GM19035 (cell line): ENCODE measurements at regions not wholly inside any gene's neighbourhood (a gene's known extent, or its start where the extent isn't known, plus 50 kb on each side); places are given as distances from the start of the nearest gene placed in this dataset.

Experiments
- ATAC-seq: cut with Tn5 transposase; IDR thresholded peaks from one replicate; pipeline ENCODE4 v1.9.1; 2021; ENCODE audit not compliant: unreplicated experiment

GRCh38 chr21:41671859-41672542 lies 94.9 kb downstream of the RIPK4 start:
- no peak for ATAC-seq

GRCh38 chr21:41671212-41671762 lies 95.6 kb downstream of the RIPK4 start:
- ATAC-seq = no peak

DNA sequence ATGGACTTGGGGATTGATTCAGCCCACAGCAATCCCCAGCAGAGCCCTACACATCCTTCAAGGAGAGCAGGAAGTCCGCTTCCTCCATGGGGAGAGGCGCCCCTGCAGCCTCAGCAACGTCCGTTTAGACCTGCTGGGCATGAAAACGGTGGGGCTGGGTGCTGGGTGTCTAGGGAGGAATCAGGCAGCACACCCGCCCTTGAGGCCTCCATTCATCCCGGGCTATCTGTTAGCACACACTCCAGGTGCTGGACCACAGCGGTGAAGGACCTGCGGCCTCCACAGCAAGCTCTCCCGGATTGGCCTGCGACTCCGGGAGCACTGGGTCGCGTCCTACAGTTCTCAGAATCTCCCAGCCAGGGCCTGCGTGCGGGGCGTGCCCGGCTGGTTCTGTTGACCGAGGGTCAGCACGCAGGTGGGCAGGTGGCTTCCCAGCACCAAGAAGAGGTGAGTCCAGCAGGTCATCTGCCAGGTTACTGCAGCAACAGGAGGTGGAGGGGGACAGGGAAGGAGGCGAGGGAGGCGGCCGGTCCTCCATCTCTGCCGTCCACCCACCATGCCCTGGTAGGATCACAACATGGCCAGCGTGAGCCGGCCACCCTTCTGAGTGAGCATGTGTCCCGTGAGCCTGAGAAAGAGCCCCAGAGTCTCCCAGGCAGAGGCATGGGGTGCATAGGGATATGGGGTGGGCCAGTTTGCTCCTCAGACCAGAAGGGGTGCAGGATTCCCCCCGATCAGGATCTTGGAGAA lies 96.6 kb downstream of the RIPK4 start:
- no peak for ATAC-seq

DNA sequence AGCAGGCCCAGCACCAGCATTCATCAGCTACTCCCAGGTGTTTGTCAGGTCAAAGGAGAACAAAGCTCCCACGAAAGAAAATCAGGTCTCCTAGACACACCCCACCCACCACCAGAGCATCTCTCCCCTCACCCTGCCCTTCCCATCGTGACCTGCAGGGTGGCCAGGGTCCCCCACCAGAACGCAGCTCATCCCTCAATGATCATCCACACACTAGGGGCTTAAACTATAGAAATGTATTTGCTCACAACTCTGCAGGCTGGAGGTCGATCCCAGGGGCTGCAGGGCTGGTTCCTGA lies 97.4 kb downstream of the RIPK4 start:
- ATAC-seq = no peak

GRCh38 chr21:41668686-41669532 lies 97.9 kb downstream of the RIPK4 start:
- no peak for ATAC-seq

- ATAC-seq = no peak
Observed at GRCh38 chr21:41668051-41668541, 98.8 kb downstream of the RIPK4 start.

- ATAC-seq = no peak
Observed at GRCh38 chr21:41667136-41667535, 99.7 kb downstream of the RIPK4 start.

GRCh38 chr21:41666641-41667081 lies 100.2 kb downstream of the RIPK4 start:
- no peak for ATAC-seq

GRCh38 chr21:41665766-41666595 lies 100.9 kb downstream of the RIPK4 start:
- ATAC-seq = no peak

- no peak for ATAC-seq
Observed at GRCh38 chr21:41664881-41665765, 101.7 kb downstream of the RIPK4 start.

GRCh38 chr21:41663805-41664788 lies 102.8 kb downstream of the RIPK4 start:
- ATAC-seq = no peak

GRCh38 chr21:41662761-41663160 lies 104.1 kb downstream of the RIPK4 start:
- no peak for ATAC-seq

DNA sequence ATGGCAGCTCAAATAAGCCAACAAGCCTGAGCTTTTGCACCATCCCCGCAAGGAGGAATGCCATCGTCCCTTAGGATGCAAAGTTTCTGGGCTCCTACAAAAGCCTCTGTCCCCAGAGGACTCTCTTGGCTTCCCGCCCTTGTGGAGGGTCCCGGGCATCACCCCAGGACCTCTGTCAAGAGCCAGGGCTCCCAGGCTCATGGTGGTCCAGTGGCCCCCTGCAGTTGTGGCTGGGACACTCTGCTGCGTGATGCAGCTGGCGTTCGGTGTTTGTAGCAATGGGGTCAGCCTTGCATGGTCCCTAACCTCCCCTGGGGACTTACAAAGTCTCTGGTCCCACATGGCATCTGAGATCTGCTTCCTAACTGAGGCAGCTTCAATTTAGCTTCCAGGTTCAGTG lies 104.7 kb downstream of the RIPK4 start:
- no peak for ATAC-seq

GRCh38 chr21:41660748-41661147 lies 106.1 kb downstream of the RIPK4 start:
- ATAC-seq = no peak

DNA sequence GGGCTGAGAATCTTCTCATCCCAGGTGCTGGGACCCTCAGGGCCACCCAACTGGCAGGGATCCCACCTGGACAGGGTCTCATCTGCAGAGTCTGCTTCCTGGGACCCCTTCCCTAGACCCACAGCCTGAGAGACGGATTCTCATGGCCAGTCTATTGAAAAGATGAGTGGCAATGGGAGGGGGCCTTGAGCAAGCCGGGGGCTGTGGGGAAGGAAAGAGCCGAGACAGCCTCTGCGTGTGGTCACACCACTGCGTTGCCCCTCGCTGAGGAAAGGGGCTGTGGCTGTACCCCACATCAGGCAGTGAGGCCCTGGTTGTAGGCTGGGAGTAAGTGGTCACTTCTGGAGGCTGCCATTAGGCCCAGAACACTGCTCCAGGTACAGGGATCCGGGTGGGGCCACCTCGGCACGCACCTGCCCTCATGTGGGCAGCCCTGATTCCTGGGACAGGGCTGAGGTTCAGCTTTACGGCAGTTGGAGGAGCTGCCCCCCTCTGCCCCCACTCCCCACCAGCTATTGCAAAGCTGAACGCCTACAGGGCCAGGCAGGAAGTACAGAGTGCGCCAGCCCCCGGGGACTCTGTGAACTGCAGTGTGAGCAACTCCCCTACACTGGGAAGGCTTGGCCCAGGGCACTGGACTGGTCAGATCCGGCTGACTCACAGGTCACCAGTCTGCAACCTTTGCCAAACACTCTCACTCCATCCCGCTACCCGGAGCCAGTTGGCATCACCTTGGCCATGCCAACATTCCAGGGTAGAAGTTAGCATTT lies 106.9 kb downstream of the RIPK4 start:
- no peak for ATAC-seq

DNA sequence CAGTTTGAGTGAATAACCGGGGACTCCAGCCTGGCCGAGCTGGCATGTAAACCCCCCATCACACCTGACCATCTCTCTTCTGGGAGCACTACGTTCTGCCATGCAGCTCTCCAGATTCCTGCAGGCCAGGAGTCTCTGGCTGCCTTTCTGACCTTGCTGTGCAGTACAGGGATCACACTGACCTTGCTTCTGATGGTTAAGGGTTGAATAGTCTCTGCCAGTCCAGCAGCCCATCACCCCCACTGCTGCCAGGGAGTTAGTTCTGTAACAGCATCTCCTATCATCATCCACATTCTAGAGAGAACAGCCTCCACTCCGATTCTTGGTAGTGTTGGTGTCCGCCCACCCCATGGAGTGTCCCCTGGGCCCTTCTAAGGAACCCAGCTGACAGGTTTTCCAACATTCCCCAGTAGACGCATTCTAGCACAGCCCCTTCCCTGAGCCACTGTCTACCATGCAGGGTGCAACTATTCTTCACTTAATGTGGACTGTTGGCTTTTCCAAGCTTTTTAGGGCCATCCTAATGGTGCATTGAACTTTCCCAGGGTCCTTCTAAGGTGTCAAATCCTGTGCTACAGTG lies 109.8 kb downstream of the RIPK4 start:
- ATAC-seq = no peak

DNA sequence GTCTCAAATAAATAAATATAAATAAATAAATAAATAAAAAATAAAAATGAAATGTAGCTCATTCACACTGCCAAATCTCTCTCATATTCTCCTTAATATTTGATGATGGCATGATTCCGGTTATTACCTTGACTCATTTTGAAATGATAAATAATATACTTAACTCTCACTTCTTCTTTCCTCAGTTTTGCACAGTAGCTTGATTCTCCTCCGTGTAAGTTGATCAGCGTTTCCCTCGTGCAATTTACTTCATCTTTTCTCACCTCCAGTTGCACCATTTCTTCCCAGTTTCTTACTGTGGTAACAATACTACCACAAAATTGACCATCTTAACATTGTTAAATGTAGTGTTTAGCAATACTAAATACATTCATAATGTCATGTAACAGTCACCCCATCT lies 111.6 kb downstream of the RIPK4 start:
- no peak for ATAC-seq
